GM21423 (cell line): ENCODE measurements at regions not wholly inside any gene's neighbourhood (a gene's known extent, or its start where the extent isn't known, plus 50 kb on each side); places are given as distances from the start of the nearest gene placed in this dataset.

ENCODE experiments used
- ATAC-seq: cut with Tn5 transposase; IDR thresholded peaks from one replicate; pipeline ENCODE4 v1.9.1; 2021; ENCODE audit warnings: mild to moderate bottlenecking, moderate library complexity; ENCODE audit not compliant: unreplicated experiment

DNA sequence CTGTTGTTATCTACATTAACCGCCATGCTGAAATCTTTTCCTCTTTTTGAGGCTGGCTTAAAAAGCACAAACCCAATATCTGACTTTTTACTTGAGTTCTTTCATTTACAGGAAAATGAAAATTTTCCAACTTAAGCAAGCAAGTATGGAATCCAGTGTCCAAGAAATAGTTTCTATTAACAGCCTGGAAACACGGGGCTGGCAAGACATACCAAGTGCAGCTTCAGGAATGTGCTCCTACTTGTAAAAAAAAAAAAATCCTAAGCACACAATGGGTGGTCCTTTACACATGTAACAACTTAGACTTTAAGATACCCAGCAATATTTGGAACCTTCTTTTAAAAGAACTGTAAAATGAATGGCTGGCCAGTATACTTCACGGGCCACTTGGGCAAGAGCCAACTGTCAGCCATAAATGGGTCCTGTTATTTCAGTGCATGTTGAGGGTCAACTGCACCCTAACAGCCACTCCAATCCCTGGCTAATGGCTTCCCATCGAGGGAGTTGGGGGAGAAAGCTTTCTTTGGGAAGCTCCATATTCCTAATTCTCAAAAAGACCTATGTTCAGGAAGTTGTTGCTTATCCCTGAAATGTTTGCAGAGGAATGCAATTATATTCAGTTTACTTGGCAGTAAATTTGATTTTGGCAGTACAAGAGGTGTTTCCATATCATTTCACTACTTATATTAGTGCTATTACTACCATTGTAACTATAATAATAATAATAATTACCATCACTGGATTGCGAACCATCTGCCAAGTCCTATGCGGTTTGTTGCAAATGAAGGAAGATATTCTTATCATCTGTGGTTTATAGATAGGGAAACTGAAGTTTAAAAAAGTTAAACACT lies 236.4 kb upstream of the TMEM72 start:
- ATAC-seq, result no peak

DNA sequence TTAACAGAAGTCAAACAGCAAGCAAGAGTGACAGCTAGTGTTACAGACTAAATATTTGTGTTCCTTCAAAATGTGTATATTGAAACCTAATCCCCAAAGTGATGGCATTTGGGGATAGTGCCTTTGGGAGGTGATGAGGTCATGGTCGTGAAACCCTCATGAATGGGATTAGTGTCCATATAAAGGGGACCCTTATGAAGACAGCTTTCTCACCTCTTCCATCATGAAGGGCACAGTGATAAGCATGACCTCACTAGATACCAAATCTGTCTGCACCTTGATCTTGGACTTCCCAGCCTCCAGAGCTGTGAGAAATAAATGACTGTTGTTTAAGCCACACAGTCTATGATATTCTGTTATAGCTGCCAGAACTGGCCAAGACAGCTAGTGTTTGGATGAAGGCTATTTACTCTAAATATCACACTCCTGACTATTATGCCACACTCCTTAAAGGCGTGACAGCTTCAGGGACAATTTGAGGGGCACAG lies 235.7 kb upstream of the TMEM72 start:
- ATAC-seq, result no peak

DNA sequence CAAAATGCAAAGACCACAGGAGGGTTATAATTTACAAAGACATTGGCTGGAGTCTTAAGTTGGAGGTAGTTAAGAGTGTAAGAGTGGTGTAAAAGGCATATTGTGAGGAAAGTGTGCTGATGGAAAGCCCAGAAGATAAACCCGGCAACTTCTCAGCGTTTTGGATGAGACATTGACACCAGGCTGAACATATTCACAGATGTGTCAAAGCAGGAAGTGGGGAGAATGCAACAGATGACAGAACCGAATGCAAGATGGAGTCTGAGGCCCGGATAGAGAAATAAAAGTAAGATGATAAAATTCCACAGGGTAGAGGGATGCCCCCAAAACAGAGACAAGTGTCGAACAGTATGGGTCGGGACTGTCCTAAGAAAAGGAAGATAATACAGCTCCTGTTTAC lies 230.4 kb upstream of the TMEM72 start:
- ATAC-seq, result no peak

DNA sequence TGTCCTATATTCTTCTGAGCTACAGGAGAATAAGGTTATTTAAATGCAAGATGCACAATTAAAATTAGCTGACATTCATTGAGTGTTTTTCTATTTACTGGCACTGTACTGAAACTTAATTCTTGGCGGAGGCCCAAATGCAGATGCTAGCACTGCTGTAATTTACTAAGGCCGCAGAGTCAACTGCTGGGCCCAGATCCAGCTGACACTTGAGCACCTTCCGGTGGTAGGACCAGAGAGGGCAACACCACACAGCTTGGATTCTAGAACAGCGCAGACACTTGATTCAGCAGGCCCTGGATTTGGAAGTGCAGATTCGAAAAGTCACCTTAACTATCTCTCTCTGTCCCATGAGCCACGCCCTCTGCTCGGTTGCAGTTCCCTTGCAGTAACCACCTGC lies 228.6 kb upstream of the TMEM72 start:
- ATAC-seq, result no peak

DNA sequence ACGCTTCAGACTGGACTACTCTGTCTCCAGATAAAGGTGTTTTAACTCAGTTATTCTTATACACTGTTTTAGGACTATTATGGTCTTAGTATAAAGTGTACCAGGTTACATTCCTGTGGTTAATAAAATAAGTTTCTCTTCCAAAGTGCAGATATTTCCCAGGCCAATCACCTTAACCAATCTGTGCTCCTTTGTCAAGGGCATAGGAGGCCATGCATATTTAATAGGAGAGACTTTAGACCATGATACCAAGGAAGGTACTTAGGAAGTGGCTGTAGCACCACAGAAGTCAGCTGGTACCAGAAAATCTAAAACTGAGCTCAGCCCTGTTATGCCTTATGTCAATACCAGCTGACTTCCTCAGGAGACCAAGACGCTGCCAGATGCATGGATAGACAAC lies 226.5 kb upstream of the TMEM72 start:
- ATAC-seq, result no peak

DNA sequence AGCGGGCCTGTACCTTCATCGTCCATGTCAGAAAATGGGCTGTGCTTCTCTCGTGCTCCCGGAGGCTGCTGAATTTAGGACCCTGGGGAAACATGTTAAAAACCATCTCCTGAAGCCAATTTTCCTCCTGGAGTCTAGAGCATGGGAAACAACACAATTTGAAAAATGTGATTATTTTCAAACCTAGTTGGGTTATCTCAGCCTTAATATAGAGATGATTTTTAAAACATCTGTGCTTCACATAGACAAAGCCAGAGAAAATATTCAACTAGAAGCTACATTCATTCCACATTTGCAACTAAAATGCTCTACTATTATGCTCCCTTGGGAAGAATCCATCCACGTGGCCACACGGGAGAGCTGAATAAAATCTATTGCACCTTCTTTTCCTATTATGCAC lies 225.9 kb upstream of the TMEM72 start:
- ATAC-seq, result no peak

DNA sequence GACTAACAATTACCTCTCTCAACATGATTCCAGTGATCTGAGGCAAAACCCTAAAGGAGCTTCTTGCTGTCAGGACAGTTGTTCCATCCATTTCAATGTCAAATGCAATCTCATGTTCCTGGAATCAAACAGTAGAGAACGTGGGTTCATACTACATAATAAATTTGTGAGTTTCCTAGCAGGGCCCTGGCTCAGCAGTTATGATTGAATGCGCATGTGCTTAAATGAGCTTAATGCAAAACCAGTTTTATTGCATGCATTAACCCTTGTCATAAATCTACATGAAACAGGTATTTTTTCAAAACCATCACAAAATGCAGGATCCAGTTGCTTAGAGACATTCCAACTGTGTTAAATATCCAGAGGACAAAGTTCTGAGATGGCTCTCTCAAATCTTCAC lies 225.4 kb upstream of the TMEM72 start:
- ATAC-seq, result no peak

DNA sequence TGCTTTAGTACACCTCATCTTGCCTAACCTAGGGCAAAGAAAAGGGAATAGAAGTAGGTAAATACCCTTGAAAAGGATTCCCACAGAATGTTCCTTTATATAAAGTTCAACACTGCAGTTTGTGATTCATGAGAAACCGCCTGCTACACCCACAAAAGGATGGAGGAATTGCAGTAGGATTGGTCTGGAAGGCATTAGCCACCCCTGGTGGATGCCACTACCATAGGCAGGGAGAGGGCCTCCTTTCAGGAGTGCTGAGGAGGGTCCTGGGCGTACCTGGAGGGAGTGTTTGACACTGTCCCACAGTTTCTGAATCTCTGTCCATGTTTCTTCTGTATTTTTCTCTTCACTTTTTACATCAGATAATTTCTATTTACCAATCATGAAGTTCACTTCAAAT lies 221.8 kb upstream of the TMEM72 start:
- no peak for ATAC-seq

DNA sequence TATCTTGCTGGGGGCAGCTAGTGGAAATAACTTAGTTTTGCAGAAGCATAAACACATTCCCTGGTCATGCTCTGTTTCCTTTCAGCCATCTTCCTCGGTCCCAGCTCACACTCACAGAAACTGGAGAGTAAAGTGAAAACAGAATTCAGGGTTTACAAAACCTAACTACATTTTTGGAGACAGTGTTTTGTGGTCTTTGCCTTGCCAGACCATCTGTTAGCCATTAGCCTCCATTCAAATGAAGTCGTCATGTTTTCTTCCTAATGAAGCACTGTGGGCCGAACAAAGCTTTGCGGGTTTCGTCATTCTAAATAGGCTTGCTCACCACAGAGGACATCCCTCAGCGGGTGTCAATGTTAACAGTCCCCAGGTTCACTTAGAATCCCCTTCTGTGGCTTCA lies 214.6 kb upstream of the TMEM72 start:
- no peak for ATAC-seq

DNA sequence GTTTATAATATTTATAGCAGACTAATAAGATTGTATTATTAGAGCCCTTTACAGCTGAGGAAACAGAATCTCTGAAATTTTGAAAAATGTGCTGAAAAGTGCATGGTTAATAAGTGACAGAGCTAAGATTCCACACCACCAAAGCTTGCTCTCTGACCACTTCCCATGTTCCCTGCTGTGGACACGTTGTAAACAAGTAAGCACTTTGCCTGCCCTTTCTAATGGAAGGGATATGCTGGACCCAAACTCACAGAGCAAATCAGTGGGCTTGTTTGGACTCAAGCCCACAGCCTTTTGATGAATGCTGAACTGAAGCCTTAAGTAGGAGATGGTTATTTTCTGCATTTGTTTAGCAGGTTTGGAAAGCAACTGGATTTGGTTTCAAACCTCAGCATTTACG lies 214.0 kb upstream of the TMEM72 start:
- ATAC-seq, result no peak

DNA sequence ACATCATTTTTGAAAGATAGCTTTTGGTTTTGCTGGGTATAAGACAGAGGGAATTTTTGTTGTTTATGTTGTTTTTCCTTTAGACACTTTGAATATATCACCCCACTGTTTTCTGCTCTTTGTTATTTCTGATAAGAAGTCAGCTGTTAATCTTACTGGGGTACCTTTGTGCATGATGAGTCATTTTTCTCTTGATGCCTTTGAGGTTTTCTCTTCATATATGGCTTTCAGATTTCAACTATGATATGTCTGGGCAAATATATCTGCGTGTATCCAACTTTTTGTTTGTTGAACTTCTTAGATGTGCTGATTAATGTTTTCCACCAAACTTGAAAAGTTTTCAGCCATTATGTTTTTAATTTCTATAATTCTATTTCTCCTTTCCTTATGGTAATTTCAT lies 208.6 kb upstream of the TMEM72 start:
- ATAC-seq, result no peak

DNA sequence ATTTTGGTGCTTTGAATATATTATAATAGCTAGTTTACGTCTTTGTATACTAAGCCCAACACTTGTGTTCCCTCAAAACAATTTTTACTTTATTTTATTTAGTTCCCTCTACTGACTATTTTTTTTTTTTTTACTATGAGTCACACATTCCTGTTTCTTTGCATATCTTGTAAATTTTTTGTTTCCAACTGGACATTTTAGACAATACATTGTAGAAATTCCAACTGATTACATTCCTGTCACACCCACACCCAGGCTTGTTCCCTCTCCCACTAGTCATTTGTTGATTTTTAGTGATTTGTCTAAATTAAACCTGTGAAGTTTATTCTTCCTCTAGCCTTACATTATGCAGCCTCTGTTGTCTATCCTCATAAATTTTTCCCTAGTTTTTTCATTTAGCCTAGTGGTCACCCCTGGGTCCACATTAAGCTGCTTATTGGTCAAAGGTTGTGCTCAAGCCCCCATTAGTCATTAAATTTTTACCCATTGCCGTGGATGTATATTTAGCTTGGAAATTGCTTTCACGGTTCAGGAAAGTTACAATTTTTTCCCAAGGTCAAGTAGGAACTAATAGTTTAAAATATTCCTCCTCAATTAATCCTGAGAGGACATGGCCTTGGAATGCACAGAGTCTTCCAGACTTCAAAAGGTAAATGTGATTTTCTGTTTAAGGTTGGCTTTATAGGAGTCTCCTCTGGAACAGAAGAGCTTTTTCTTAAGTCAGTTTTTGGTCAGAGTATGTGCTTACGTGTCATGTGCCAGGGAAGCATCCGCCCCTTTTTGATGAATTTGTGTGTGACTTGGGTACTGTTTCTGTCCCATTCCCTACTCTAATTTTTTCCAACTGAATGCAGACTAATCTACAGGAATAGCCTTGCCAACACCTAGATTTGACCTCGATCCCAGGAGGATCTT lies 207.6 kb upstream of the TMEM72 start:
- ATAC-seq, result no peak

DNA sequence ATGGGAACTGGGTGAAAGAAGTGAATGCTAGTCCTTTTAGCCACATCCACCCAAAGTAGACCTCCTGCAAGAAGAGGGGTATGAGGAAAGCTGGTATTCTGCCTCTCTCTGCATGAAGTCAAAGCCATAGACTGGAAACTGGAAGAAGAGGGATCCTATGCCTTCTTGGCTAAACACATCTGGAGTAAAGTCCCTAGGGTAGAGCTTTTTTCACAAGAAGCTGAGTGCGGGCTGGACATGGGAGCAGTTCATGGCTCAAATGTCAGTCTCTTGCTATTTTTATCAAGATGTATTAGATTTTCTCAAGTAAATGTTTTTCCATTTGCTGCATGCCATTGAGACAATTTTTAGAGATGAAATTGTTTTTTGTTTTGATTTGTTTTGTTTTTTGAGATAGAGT lies 206.5 kb upstream of the TMEM72 start:
- ATAC-seq, result no peak

DNA sequence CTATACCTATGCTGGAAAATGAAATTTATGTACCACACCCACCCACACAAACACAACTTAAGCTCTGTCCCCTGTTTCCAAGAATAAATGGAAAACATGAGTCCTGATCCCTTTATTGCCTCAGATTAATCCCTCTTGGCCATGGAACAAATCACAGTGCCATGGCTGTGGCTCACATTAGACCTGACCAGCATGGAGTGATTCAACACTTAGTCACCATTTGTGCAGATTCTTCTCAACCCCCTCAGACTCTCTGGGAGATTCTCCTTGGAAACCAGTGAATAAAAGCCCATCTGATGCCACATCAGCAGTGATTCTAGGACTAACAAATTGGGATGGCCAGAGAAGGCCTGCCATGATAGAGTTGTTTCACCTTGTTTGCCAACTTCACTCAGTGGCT lies 204.4 kb upstream of the TMEM72 start:
- no peak for ATAC-seq

DNA sequence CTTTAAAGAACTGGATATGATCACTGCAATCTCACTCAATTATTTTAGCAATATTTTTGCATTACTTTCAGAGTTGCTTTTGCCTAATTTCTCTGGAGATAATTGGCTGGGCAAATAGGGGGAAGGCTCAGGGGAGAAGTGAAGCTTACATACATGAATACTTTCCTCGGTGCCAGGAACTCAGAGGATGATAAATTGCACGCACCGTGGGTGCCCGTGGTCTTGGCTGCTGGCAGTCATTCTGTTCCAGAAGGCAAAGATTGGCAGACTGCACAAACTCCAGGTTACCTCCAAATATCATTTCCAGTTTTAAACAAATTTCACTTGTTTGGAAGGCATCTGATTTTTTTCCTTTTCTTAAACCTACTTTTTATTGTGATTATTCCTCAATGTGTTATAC lies 197.8 kb upstream of the TMEM72 start:
- ATAC-seq, result no peak

DNA sequence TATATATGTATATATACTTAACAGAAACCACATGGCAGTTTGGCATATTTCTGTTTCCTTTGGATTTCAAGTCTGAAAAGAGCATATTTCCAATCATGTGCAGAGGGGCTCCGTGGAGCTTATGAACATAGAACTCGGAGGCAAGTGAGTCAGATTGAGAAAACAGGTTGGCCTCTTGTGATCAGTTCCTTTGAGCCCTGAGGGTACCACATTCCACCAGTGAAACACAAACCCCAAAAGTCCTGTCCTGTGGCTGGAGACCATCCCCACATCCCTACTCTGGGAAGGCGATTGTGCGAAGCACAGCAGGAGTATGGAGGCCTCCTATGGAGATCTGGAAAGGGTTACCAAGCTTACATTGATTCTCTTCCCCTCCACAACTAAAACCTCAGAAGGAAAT lies 196.7 kb upstream of the TMEM72 start:
- ATAC-seq, result no peak

DNA sequence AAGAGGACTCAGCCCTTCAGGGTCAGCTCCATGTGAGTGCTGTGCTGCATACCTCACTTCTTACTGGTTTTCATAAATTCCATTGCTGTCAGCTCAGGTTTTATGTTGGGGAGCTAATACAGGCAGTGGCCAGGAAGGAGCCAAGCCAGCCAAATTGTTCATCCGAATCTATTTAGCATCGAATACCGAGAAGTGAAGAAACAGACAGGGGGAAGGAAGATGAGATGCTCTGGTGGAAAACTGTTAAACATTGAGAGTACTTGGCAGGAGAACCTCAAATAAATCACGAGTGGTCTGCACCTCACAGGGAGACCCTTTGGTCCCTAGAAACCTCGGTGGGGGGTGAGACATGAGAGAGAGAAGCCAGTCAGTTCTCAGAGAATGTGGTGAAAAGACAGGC lies 196.0 kb upstream of the TMEM72 start:
- no peak for ATAC-seq

DNA sequence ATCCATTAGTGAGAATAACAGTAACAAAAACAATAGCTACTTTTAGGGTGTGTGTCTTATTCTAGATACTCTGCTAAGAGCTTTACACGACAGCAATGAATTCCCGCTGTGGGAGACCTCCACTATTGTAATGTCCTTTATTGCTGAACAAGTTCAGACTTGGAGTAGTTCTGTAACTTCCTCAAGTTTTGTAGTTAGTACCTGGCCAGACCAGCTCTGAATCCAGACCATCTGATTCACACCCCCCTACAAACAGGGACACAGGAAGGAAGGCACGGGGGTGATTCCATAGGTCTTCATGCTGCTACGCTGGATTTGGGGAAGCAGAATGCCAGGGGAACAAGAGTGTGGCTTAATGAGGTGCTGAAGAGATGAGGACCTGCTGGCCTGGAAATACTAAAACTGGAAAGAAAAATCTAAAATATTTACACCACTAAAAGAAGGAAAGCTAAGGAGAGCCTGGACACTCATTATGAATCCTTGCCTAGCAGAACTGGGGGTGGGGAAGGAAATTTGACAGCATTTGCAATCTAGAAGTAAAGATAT lies 194.6 kb upstream of the TMEM72 start:
- no peak for ATAC-seq

DNA sequence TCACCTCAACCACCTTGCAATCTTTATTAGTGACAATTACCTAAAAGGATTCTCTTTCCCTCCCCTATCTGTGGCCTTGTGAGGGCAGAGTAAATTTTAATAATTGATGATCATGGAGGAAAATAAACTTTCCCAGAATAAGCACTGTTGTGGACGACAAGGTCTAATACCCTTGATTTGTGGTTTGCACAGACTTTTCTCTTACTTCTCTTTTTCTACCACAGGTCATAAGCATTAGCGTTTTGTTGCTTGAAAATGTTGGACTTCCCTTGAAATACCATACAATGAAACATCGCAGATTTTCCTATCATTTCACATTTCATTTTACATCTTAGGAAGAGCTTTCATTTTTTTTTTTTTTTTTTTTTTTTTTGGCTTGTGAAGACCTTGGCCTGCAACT lies 188.1 kb upstream of the TMEM72 start:
- no peak for ATAC-seq

DNA sequence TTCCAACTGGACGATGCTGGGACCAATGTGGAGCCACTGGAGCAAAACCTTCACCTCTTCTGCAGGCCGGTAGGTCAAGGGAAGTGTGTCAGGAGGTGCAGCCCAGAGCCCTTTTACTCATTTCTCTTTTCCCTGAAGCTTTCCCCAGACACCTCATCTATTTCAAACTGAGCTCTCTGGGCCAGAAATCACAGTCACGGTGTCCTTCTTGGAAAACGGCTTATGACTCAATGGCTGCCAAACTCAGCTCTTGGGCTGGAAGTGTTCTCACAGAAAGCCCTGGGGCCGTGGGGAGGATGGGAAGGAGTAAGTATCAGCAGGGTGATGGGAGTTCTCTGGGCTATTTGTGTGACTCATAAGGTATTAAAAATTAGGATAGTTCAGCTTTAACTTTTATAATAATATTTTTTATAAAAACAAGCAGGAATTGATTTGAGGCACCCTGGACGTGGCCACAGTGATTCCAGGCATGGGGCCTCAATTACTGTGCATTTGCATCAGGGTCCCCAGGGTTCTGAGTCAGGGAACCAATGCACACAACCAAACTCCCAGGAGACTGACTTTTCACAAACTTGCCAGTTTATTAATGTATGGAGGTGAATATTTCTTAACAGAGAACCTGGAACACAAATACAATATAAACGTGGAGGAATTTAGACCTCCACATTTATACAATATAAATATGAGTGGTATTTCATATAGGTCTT lies 187.4 kb upstream of the TMEM72 start:
- no peak for ATAC-seq
